Activated naive CD4-positive, alpha-beta T cell treated with anti-CD3 and anti-CD28 coated beads, Interleukin-2, amount 50 U/mL, for 16 hours (primary cell): ENCODE measurements at regions not wholly inside any gene's neighbourhood (a gene's known extent, or its start where the extent isn't known, plus 50 kb on each side); places are given as distances from the start of the nearest gene placed in this dataset.
"Not testable (repeated sequence)": the region's sequence is repeated elsewhere in the genome, so short reads cannot be mapped to it uniquely, and the experiment has no call there.

Source experiments
- DNase-seq: peaks from one replicate; pipeline ENCODE4 v3.0.0-alpha.2; 2020

DNA sequence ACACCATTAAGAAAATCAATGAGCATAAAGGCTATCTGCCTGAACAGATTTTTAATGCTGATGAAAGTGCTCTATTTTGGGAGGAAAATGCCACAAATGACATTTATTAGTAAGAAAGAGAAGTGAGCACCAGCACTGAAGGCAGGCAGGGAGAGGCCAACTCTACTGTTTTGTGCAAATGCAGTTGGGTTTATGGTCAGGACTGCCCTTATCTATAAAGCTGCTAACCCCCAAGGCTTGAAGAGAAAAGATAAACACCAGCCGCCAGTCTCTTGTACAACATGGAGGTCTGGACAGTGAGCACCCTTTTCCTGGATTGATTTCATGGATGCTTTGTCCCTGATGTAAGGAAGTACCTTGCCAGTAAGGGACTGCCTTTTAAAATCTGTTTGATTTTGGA is 246.8 kb upstream of the SFSWAP start:
- no peak for DNase-seq

GRCh38 chr12:131466306-131466705 is 244.6 kb upstream of the SFSWAP start:
- no peak for DNase-seq

- no peak for DNase-seq
These were observed 244.0 kb upstream of the SFSWAP start for GRCh38 chr12:131466932-131467331.

GRCh38 chr12:131468206-131468605 is 242.7 kb upstream of the SFSWAP start:
- no peak for DNase-seq

GRCh38 chr12:131469945-131470344 is 240.9 kb upstream of the SFSWAP start:
- DNase-seq = not testable (repeated sequence)

DNA sequence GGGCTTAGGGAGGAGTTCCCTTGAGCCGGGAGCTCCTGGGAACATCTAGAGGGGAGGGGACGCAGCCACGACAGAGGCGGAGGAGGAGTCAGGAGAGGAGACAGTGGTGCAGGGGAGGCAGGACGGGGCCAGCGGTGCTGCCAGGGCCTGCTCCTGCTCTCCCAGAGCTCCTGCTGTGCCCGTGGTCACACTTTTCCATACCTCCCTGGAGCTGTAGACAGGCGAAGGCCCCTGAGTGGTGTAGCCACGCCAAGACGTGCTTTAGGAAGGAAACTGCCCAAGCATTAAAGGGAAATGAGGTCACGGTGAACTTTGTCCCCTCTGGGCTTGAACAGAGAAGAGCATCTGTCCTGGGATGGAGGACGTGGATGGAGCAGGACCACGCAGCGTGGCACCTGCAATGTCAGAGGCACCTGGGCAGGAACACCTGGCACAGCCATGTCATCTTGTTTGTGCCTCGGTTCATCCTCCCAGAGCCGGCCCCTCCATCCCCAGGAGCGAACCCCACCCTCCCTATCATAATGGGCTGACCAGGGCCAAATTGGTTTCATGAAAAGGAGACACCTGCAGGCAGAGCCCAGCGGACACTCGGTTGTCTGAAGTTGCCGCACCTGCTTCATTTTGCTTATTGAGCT is 239.5 kb upstream of the SFSWAP start:
- DNase-seq = no peak

- DNase-seq = no peak
These were observed 238.8 kb upstream of the SFSWAP start for GRCh38 chr12:131471946-131472732.

GRCh38 chr12:131473261-131473660 is 237.6 kb upstream of the SFSWAP start:
- no peak for DNase-seq

- no peak for DNase-seq
These were observed 236.9 kb upstream of the SFSWAP start for GRCh38 chr12:131473741-131474709.

DNA sequence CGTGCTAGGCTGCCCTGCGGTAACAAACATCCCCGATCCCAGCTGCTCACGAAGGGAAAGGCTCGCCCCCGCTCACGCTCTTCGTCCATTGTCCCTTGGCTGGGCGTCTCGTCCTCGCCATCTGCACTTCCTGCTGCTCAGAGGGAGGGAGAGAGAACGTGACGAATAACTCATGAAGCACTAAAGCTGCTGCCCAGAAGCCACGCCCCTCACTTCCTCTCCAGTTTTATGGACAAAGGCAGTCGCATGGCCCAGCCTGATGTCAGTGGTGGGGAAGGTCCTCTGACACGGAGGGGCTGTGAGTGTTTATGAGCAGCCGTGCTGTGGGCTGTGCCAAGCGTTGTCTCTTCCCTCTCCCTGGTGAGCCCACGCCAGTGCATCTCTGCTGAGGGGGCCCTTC is 235.9 kb upstream of the SFSWAP start:
- not testable (repeated sequence) for DNase-seq

DNA sequence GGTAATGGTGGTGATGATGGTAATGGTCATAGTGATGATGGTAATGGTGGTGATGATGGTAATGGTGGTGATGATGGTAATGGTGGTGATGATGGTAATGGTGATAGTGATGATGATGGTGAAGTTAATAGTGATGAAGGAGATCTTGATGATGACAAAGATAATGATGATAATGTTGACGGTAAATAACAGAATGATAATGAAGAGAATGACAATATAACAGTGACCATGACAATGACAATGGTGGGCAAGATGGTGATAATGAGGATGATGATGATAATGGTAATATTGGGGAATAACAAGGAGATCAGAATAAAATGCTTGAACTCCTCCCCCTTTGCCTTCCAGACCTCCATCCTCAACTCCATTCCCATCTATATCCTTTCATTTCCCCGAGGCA is 233.3 kb upstream of the SFSWAP start:
- no peak for DNase-seq

- DNase-seq = no peak
These were observed 232.4 kb upstream of the SFSWAP start for GRCh38 chr12:131478468-131478867.

DNA sequence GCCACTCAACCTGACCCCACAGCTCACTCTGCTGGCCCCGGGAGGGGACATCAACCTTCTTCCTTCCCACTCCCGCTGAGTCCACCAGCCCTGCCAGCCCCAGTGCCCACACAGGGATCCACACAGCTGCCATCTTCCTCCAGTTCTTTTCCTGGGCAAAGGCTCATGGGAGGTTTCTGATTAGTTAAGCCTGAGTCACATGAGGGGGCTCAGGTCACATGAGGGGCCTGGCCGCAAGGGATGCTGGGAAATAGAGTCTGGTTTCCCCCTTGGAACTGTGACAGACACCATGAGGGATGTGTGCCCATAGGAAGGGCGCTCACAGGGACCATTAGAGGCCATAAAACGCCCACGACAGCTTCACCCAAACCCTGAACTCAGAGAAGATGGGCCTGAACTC is 228.7 kb upstream of the SFSWAP start:
- no peak for DNase-seq

DNA sequence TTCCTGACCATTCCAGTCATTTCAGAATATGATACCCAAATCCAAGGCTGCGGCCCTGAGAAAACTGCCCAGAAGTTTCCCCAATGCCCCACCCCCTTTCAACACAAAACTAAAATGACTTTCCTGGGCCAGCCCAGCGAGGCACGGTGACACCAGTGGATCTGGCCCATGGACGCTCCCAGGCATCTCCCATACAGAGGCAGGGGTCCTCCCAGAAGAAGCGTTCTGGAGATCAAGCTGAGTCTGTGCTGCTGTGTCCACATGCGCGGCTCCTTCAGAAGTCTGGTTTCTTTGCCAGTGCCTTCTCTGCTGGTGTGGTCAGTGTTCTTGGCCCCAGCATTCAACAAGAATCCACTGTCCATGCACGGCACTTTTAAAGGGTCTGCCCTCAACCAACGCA is 228.2 kb upstream of the SFSWAP start:
- DNase-seq = no peak

GRCh38 chr12:131486451-131487230 is 224.2 kb upstream of the SFSWAP start:
- no peak for DNase-seq

GRCh38 chr12:131487388-131488124 is 223.3 kb upstream of the SFSWAP start:
- no peak for DNase-seq

GRCh38 chr12:131489718-131490117 is 221.2 kb upstream of the SFSWAP start:
- DNase-seq = no peak

- DNase-seq = no peak
These were observed 219.7 kb upstream of the SFSWAP start for GRCh38 chr12:131491155-131491554.

GRCh38 chr12:131491916-131492490 is 218.9 kb upstream of the SFSWAP start:
- DNase-seq = no peak

DNA sequence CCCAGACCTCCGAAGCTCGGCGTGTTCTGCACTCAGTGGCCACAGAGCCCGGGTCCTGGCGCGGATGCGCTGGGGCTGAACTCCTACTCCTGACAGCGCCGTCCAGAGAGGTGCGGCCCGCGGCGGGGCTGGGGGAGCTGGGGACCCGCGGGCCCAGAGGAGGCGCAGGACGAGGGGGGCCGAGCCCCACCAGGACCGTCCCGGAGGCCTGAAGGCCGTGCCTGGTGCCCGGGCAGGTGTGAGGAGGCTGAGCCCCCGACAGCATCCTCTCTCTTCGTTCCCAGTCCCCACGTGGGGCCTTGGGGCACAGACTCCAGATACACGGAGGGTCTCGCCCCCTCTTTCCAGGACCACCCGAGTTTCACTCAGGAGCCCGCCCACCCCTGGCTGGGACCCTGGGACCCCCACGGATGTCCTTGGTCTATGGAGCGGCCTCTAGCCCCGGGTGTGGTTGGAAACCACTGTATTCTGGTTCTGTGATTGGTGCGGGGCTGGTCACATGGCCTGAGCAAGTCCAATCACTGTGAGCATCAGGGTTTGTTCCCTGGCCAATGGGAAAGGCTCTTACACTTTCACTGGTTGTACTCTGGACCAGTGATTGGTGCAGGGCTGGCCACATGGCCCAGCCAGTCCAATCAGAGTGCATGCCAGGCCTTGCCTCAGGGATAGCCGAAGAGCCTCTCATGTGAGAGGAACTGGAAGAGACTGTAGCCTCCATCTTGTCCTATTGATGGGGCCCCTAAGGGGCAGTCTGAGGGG is 217.6 kb upstream of the SFSWAP start:
- no peak for DNase-seq

GRCh38 chr12:131494216-131494615 is 216.7 kb upstream of the SFSWAP start:
- DNase-seq = no peak
